Erythroblast (primary cell): ENCODE measurements at regions not wholly inside any gene's neighbourhood (a gene's known extent, or its start where the extent isn't known, plus 50 kb on each side); places are given as distances from the start of the nearest gene placed in this dataset.

ENCODE experiments used
- GATA1 ChIP-seq: IDR thresholded peaks from 2 replicates; pipeline ENCODE4 v1.6.1; 2011; ENCODE audit warnings: low read depth, mild to moderate bottlenecking, control low read depth, low read length, moderate library complexity
- POLR2A ChIP-seq: IDR thresholded peaks from 2 replicates; pipeline ENCODE4 v1.6.1; 2011; ENCODE audit warnings: mild to moderate bottlenecking, low read length

DNA sequence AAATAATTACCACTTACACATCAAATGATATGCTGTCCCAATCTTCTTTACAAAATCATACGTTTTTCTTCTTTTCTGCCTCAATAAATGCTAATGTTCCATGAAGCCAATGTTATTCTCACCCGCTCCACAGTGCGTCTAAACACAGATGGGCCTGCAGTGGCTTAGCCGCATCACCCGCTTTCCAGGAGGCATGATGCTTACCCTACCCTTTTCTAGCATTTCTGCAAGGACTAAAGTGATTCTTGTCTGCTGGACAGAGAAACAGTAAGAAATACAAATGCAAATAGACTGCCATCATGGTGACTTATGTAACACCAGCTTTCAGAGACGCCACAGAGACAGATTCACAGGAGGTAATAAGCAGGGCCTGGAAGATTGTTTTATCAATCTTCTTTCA, 104.4 kb downstream of the RNASET2 start:
- TF ChIP-seq POLR2A (no peak), GATA1 (no peak)
